NOMO-1 treated with dmso at 0.1 percent for 144 hours (cell line): ENCODE measurements at regions not wholly inside any gene's neighbourhood (a gene's known extent, or its start where the extent isn't known, plus 50 kb on each side); places are given as distances from the start of the nearest gene placed in this dataset.

Experiments used
- DNase-seq: peaks from one replicate; lab custom pipeline; 2025; ENCODE audit not compliant: unreplicated experiment; lab: John Stamatoyannopoulos, UW

- DNase-seq, result no peak
Observed at GRCh38 chr2:120934574-120935338, 199.1 kb downstream of the GLI2 start.

GRCh38 chr2:120935339-120936313, 200.0 kb downstream of the GLI2 start:
- no peak for DNase-seq

- no peak for DNase-seq
Observed at GRCh38 chr2:120936476-120937334, 201.0 kb downstream of the GLI2 start.

GRCh38 chr2:120937686-120938044, 202.0 kb downstream of the GLI2 start:
- DNase-seq, result no peak

- no peak for DNase-seq
Observed at GRCh38 chr2:120938045-120938771, 202.5 kb downstream of the GLI2 start.

GRCh38 chr2:120939595-120940318, 204.1 kb downstream of the GLI2 start:
- DNase-seq, result no peak

- no peak for DNase-seq
Observed at GRCh38 chr2:120940319-120940696, 204.6 kb downstream of the GLI2 start.

- no peak for DNase-seq
Observed at GRCh38 chr2:120940726-120941256, 205.1 kb downstream of the GLI2 start.

GRCh38 chr2:120941571-120942120, 206.0 kb downstream of the GLI2 start:
- DNase-seq, result no peak

- no peak for DNase-seq
Observed at GRCh38 chr2:120942658-120943057, 207.0 kb downstream of the GLI2 start.

- no peak for DNase-seq
Observed at GRCh38 chr2:120943403-120944034, 207.9 kb downstream of the GLI2 start.

GRCh38 chr2:120944575-120944974, 208.9 kb downstream of the GLI2 start:
- DNase-seq, result no peak

GRCh38 chr2:120945091-120945490, 209.4 kb downstream of the GLI2 start:
- no peak for DNase-seq

GRCh38 chr2:120945832-120946499, 210.3 kb downstream of the GLI2 start:
- no peak for DNase-seq

GRCh38 chr2:120947327-120947726, 211.7 kb downstream of the GLI2 start:
- DNase-seq, result no peak

- DNase-seq, result no peak
Observed at GRCh38 chr2:120947982-120948661, 212.5 kb downstream of the GLI2 start.

- no peak for DNase-seq
Observed at GRCh38 chr2:120948662-120949011, 213.0 kb downstream of the GLI2 start.
